HG03354 (cell line): ENCODE measurements at regions not wholly inside any gene's neighbourhood (a gene's known extent, or its start where the extent isn't known, plus 50 kb on each side); places are given as distances from the start of the nearest gene placed in this dataset.

Source experiments
- ATAC-seq: cut with Tn5 transposase; IDR thresholded peaks from one replicate; pipeline ENCODE4 v1.9.1; 2021; ENCODE audit warnings: mild to moderate bottlenecking; ENCODE audit not compliant: unreplicated experiment, poor library complexity, severe bottlenecking

GRCh38 chr5:17154211-17154996 is 63.0 kb upstream of the BASP1 start:
- no peak for ATAC-seq

GRCh38 chr5:17156463-17156862 is 61.0 kb upstream of the BASP1 start:
- no peak for ATAC-seq

- ATAC-seq, result no peak
Measured at GRCh38 chr5:17157294-17157693, 60.1 kb upstream of the BASP1 start.

GRCh38 chr5:17157916-17158529 is 59.4 kb upstream of the BASP1 start:
- no peak for ATAC-seq

- ATAC-seq, result no peak
Measured at GRCh38 chr5:17160756-17161040, 56.7 kb upstream of the BASP1 start.

GRCh38 chr5:17161662-17162061 is 55.8 kb upstream of the BASP1 start:
- no peak for ATAC-seq

GRCh38 chr5:17163221-17163620 is 54.2 kb upstream of the BASP1 start:
- no peak for ATAC-seq

GRCh38 chr5:17167171-17167891 is 50.1 kb upstream of the BASP1 start:
- no peak for ATAC-seq
